GM19328 (cell line): ENCODE measurements at regions not wholly inside any gene's neighbourhood (a gene's known extent, or its start where the extent isn't known, plus 50 kb on each side); places are given as distances from the start of the nearest gene placed in this dataset.
A peak's percentile ranks its signal among the peaks of the same experiment; 100 is the strongest.
"Not testable (repeated sequence)": the region's sequence is repeated elsewhere in the genome, so short reads cannot be mapped to it uniquely, and the experiment has no call there.

Experiments
- ATAC-seq: cut with Tn5 transposase; IDR thresholded peaks from one replicate; pipeline ENCODE4 v1.9.1; 2021; ENCODE audit warnings: mild to moderate bottlenecking, moderate library complexity; ENCODE audit not compliant: unreplicated experiment

DNA sequence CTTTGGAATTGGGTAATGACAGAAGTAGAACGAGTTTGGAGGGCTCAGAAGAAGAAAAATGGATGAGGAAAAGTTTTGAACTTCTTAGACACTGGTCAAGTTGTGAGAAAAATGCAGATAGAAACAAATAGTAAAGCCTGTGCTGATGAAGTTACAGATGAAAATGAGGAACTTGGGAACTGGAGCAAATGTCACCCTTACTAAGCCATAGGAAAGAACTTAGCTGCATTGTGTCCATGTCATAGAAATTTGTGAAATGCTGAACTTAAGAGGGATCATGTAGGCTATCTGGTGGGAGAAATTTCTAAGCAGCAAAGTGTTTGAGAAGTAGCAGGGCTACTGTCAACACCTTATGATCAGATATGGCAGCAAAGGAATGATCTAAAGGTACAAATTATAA, 289.2 kb upstream of the PCDH9 start:
- no peak for ATAC-seq

DNA sequence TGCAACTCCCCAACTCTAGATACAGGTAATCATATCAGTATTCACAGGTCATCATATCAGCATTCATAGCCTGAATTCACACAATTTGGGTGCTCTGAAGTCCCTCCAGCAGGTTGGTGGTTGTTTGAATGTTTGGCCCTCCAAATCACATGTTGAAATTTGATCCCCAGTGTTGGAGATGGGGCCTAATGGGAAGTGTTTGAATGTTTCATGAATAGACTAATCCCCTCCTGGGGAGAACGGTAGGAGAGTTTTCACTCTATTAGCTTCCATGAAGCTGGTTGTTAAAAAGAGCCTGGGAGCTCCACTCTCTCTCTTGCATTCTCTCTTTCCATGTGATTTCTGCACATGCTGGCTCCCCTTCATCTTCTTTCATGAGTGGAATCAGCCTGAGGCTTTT, 288.6 kb upstream of the PCDH9 start:
- ATAC-seq: no peak

DNA sequence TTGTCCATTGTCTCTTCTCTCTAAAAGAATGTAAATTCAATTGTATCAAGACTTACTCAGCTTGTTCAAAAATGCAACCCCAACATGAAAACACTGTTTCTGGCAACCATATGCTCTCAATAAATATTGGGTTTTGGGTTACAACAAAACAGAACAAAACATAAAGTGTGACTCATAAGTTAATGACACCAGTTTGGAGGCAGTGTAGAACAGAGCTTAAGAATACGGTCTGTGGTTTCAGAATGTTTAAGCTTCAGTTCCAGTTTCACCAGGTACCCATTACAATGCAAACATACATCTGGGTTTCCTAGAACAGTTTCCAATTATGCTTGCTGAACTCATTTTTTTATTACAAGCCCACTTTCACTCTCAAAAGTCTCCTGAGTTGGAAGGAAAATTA, 285.8 kb upstream of the PCDH9 start:
- ATAC-seq: peak; percentile 70

DNA sequence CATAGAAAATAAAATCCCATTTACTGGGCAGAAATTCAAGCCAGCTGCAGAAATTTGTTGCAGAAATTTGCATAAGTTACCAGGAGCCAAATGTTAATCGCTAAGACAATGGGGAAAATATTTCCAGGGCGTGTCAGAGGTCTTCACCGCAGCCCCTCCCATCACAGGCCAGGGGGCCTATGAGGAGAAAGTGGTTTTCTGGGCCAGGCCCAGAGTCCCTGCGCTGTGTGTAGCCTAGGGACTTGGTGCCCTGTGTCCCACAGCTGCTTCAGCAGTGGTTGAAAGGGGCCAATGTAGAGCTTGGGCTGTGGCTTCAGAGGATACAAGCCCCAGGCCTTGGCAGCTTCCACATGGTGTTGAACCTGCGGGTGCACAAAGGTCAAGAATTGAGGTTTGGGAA, 278.9 kb upstream of the PCDH9 start:
- ATAC-seq: no peak

DNA sequence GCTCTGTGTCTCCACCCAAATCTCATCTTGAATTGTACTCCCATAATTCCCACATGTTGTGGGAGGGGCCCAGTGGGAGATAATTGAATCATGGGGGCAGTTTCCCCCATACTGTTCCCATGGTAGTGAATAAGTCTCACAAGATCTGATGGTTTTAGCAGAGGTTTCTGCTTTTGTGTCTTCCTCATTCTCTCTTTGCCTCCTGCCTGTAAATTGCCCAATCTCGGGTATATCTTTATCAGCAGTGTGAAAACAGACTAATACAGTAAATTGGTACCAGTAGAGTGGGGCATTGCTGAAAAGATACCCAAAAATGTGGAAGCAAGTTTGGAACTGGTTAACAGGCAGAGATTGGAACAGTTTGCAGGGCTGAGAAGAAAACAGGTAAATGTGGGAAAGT, 278.1 kb upstream of the PCDH9 start:
- ATAC-seq: not testable (repeated sequence)

DNA sequence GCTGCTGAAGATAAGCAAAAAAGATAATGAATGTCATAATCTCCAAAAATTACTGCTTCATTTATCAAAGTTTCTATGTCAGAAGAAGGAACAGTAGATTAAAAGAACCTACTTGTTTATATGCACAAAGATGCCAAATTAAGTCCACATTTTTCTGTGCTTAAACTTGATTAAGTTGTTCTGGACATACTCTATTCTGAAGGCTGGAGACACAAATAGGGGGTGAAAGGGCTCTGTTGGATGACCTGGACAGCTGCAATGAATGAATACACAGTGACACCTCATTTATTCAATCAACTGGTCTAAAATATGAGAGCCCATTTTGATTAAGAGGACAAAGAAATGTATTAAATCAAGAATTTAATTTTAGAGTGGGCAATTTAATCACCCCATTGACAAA, 276.3 kb upstream of the PCDH9 start:
- no peak for ATAC-seq

DNA sequence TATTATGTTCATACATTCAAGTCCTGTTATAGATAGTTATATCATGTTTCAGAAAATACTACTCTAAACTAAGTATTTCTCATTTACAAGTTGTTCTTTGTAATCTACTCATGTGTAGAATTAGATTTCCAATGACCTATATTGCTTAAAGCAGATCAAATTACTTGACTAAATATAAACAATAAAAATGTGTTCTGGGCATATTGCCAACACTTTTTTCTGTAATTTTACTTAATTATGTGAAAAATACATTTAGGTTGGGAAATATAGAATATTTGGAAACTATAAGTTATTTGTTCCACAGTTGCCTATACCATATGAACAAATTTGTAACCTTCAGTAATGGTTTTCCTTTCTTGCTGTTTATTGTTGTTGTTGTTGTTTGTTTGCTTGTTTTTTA, 275.2 kb upstream of the PCDH9 start:
- ATAC-seq: no peak

DNA sequence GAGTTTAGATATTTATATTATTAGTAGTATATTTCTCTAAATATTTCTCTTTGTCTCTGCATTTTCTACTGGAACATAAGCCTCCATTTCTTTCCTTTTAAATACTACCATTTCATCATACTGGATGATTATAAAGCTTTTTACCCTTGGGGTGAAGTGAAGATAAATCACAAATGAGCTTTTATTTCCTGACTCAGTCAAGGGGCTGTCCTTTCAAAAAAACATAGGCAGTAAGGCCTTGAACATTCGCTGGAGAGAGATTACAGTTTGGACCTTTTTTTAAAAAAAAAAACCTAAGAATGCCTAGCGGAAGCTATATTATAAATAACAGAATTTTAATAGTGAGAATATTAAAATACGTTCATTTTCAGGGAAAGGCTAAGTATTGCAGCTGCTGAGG, 268.8 kb upstream of the PCDH9 start:
- no peak for ATAC-seq

DNA sequence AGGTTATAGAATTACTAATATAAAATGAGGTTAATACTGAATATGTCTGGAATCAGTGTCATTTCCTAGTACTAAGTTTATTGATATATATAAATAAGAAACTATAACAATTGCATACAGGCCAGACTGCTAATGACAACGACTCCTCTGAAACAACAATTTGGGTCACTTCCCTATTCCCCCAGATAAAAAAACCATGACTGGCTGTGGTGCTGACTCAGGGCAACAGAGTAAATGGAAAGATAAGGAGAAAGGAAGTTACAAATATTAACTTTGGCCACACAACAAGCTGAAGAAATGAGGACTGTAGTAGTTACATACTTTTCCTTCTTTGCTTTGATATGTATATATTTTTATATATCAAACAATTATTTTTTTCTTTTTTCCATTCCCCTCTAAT, 263.7 kb upstream of the PCDH9 start:
- ATAC-seq: no peak

DNA sequence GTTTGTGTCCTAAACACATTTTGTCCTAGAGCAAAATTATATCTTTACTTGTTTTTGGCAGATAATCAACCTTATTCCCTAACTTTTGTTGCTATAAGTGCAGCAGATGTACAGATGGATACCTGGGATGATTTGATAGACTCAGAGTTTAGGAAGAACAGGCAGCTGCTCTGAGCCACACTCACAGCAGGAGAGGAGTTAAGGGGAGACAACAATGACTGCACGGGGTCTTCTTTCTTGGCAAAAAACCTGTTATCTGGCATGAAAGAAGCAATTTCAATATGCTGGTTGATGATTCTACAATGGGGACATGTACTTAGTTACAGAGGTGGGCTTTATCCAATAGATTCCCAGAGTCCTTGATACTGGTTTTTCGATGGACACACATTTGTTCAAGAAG, 258.9 kb upstream of the PCDH9 start:
- ATAC-seq: no peak

DNA sequence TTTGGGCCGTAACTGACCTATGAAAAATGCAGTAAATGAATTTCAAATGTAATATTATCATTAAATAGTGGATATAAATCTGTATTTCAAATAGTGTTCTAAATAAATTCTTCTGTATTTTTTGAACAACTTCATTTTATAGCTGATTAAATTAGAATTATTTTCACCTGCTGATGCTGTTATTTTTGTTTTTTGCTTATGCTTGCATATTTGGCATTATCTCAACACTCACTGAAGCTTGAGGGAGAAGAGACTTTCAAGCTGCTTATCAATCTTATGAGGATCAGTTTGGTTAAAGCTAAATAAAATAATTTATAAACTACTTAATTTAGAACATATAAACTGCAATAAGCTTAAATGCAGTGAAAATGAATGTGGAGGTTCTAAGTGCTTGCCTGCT, 251.3 kb upstream of the PCDH9 start:
- ATAC-seq: no peak

DNA sequence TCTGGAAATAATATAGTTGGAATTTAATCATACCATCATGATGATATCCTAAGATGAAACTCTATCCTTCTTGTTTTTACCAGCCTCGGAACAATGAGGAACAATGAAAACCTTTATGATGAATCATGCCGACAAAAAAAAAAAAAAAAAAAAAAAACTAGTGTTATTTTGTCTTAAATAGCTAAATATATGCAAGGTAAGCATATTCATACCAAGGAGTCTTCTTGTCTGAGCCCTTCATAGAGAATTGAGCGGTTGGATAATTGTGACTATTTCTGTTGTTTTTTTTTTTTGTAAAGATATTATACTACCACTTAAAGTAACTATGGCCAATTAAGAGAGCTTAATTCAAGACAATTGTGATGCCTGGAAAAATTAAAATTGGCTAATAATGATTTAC, 244.0 kb upstream of the PCDH9 start:
- no peak for ATAC-seq

DNA sequence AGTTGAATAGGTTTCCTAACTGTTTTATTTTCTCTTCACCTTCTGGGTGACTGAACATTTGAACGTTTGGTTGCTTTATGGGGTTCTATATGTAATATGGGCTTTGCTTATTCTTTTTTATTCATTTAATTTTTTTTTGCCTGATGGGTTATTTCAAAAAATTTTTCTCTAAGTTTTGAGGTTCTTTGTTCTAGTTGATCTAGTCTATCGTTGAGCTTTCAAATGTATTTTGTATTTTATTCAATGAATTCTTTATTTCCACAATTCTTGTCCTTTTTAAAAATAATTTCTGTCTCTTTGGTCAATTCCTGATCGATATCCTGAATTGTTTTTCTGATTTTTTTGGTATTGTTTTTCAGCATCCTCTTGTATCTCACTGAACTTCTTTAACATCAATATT, 239.5 kb upstream of the PCDH9 start:
- no peak for ATAC-seq

DNA sequence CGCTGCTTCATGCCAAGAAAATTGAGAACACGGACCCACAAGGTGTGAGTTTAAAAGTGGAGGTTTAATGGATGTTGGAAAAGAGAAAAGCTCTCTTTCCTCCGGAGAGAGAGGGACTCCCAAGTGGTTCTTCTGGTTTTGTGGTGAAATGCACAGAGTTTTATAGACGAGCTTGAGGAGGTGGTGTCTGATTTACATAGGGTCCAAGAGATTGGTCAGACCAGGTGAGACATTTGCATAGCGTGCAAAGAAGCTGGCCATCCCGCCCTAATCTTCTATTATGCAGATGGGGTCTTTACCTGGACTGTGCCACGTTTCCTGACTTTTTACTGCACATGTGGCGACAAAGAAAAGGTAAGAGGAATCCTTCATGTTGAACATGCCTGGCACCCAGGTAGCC, 236.4 kb upstream of the PCDH9 start:
- ATAC-seq: no peak

DNA sequence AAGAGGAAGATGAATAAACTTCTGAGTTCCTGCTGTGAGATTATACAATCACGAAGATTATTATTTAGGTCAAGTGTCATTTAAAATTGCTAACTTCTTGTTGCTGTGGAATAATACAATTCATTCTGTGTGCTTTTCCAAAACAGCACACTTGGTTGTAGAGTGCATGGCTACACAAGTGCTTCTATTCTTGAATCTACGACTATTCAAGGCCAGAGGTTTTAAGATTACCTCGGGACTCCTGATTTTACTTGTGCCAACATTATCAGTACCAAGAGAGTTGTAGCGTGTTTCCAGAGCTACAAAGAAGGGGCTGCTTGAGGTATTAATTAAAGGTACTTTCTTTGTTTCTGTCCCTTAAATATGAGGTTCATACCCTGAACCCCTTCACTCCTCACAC, 234.0 kb upstream of the PCDH9 start:
- no peak for ATAC-seq

DNA sequence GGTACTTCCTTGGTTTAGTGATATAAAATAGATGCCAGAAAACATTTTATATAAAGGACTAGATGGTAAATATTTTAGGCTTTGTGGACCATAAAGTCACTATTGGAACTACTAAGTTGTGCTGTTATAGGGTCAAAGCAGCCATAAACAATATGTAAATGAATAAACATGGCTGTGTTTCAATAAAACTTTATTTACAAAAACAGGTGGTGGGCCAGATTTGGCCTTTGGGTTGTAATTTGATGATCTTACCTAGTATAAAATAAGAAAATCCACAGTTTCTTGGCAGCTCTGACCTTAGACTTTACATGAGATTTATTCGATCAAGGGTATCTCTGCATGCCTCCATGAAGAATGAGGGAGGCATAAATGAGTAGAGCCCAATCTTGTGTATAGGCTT, 232.0 kb upstream of the PCDH9 start:
- ATAC-seq: no peak

DNA sequence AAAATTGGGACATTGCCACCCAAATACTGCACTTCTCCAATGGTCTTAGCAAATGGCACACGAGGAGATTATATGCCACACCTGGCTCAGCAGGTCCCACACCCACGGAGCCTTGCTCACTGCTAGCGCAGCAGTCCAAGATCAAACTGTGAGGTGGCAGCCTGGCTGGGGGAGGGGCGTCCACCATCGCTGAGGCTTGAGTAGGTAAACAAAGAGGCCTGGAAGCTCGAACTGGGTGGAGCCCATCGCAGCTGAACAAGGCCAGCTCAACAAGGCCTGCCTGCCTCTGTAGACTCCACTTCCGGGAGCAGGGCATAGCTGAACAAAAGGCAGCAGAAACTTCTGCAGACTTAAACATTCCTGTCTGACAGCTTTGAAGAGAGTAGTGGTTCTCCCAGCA, 222.4 kb upstream of the PCDH9 start:
- ATAC-seq: not testable (repeated sequence)

DNA sequence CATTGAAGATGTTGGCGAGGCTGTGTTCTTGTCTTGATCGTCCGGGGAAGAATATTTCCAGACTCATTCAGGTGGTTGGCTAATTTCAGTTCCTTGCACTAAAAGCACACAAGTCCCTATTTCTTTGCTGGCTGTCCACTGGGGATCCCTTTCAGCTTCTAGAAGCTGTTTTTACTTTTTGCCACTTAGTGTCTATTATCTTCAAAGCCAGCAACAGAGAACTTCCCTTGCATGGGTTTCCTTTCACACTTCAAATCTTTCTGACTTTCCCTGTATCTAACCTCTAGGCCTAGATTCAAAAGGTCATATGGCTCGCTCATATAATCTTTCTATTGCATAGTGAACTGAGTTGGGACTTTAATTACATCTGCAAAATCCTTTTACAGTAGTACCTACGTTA, 215.3 kb upstream of the PCDH9 start:
- no peak for ATAC-seq

DNA sequence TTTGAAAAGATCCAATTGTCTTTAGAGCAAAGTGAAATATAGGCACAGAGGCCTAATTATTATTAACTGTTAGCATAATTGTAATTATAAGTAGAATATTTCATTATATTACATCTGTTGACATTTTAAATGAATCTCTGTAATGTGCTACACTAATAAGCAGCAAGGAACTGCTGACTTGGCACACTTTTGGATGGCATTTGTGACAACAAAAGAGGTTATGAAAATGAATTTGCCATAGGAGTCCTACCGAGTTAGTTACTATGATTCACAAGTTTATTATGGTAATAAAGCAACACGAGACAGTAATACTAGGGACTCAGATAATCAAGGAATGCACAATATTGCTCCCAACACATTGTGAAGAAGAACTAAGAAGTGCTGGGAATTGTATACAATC, 213.8 kb upstream of the PCDH9 start:
- ATAC-seq: no peak

DNA sequence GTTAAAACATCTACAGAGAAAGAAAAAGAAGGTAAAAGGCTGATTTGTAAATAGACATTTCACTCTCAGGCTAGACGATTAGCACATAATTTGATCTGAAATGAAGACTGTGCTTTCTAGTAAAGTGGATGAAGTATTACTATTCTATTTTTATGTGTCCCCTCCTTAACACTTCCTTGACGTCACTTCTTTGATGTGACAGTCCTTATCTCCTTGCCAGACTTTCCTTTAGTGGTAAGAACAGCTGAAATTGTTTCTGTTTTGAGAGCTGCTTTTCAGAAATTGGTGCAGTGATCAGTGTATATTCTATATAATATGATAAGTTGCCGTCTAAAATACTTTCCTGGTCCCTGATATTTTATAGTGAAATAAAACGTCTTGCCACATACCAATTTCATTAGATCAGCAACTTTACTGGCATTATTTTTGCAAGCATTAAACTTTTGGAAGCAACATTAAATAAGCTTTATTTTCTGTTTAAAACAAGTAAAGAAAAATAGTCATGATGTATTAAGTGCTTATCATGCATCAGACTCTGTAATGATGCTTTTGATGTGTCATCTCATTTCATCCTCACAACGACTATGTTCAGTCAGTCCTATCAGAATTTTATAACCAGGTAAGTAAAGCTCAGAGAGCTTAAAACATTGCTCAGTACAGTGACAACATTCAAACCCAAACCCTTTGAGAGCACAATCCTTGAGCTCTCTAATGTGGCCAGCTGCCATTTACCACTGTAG, 210.3 kb upstream of the PCDH9 start:
- no peak for ATAC-seq

DNA sequence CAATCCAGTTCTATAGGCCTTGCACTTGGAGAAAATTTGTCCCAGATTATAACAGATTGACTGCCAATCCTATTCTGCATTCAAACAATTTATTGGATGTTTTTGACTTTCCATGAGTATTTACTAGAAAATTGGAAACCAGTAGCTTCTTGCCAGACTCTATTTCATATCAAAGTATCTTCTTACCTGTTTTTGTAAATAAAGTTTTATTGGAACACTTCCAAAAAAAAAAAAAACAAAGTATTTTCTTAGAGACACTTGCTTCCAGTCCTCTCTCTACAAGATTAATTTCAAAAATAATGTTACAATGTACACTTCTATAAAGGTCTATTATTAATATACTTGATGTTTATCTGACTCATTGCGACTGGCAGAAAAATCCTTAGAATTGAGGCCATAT, 209.2 kb upstream of the PCDH9 start:
- no peak for ATAC-seq

DNA sequence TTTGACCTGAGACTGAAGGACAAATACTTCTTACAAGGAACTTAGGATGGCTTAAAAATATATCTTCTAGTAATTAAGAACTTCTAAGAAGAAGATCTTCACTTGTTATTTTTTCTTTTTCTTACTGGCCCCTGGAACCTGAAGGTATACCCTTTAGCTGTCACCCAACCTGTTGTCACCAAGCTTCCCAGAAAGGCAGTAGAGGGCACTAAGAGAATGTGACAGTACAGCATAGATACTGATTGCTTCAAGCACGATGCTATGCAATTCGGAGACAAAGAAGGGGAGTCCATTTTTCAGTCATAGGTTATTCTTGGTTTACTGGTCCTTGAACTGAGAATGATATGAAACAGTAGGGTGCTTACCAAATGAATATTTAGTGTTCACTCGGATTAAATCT, 208.3 kb upstream of the PCDH9 start:
- ATAC-seq: no peak

DNA sequence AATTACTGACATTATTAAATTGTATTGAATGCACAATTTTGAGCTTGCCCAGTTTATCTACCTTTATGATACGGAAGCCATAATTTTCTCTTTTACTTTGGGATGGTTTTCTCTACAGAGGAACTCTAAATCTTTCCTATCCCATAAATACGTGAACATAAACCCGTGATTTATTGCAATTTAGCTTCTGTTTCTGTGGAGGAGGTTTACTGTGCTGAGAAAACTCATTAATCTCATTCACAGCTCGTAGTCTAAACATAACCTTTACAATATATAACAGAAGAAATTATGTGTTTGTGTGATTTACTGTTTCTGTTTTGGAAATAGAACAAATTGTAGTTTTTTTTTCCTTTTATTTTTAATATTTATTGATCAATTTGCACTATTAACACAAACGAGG, 207.1 kb upstream of the PCDH9 start:
- ATAC-seq: no peak
